Activated CD8-positive, alpha-beta memory T cell treated with anti-CD3 and anti-CD28 coated beads, Interleukin-2, amount 50 U/mL, for 4 hours (primary cell): ENCODE measurements at regions not wholly inside any gene's neighbourhood (a gene's known extent, or its start where the extent isn't known, plus 50 kb on each side); places are given as distances from the start of the nearest gene placed in this dataset.
"Not testable (repeated sequence)": the region's sequence is repeated elsewhere in the genome, so short reads cannot be mapped to it uniquely, and the experiment has no call there.

Experiments
- DNase-seq: peaks from one replicate; pipeline ENCODE4 v3.0.0-alpha.2; 2020

GRCh38 chr2:192473331-192473730, 278.6 kb upstream of the TMEFF2 start:
- DNase-seq, result no peak

DNA sequence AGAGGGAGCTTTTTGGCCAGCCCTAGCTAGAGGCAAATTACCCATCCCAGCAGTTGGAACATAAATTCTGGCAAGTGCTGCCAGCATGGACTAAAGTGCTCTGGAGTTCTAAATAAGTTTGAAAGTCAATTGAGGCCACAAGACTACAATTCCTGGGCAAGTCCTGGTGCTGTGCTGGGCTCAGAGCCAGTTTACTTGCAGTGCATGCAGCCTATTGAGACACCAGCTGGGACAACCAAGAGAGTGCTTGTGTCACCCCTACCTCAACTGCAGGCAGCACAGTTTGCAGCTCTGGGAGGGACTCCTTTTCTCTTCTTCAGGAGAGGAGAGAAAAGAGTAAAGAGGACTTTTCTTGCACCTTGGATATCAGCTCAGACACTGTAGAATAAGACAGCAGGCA, 277.2 kb upstream of the TMEFF2 start:
- no peak for DNase-seq

DNA sequence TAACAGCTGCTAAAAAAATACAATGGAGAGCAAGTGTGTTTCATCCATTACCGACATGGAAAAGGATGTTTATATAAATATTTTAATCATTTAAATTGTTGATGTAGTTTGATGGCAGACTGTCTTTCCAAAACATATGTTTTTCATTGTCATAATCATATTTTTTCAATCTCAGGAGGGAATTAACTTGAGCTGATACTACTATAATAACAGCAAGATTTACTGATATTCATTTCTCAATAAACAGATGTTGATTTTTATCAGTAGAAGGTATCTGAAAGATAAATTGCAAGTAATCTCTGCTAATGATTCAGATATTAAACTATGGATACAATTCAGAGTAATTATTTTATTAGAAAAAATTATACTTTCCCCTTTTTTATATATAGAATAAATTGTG, 274.9 kb upstream of the TMEFF2 start:
- no peak for DNase-seq

GRCh38 chr2:192467953-192468660, 273.4 kb upstream of the TMEFF2 start:
- no peak for DNase-seq

DNA sequence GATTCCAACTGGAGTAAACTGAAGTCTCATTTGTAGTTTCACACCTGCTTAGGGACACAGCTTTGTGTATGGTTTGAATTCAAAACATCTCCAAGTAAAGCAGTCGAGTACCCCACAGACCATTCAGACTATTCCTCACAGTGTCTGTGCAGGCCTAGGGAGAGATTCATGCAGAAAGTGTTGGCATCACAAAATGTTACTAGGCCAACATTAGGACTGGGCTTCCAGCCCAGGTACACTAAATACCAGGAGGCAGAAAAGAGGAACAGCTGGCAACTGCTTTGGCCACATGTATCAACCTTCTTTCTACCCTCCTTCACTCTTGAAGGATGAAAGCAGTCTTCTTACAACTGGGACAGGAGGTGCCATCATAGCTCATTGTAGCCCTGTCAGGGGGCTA, 270.4 kb upstream of the TMEFF2 start:
- no peak for DNase-seq

GRCh38 chr2:192459422-192459821, 264.7 kb upstream of the TMEFF2 start:
- no peak for DNase-seq

GRCh38 chr2:192448881-192449280, 254.1 kb upstream of the TMEFF2 start:
- DNase-seq, result no peak

- DNase-seq, result no peak
These were observed 249.6 kb upstream of the TMEFF2 start for GRCh38 chr2:192444286-192444838.

- no peak for DNase-seq
These were observed 249.1 kb upstream of the TMEFF2 start for GRCh38 chr2:192443831-192444230.

DNA sequence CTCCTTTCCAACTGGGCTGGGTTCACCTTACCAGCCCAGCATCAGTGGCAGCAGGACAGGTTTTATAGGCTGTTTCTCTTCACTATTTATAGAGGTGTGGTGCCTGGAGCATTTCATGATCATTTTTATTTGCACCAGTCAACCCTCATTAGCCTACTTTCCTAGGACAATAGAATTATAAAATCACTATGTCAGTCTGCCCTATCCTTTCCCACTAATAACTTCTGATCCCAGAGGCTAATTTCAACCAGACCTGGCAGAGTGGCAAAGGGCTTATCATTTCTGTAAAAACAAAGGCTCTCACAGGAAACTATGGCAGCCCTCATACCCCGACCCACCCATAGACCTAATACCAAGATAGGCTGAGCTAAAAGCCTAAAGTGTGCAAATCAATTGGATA, 243.5 kb upstream of the TMEFF2 start:
- DNase-seq, result no peak

GRCh38 chr2:192437653-192438052, 242.9 kb upstream of the TMEFF2 start:
- no peak for DNase-seq

GRCh38 chr2:192424243-192424642, 229.5 kb upstream of the TMEFF2 start:
- no peak for DNase-seq

- DNase-seq, result no peak
These were observed 225.1 kb upstream of the TMEFF2 start for GRCh38 chr2:192419786-192420185.

DNA sequence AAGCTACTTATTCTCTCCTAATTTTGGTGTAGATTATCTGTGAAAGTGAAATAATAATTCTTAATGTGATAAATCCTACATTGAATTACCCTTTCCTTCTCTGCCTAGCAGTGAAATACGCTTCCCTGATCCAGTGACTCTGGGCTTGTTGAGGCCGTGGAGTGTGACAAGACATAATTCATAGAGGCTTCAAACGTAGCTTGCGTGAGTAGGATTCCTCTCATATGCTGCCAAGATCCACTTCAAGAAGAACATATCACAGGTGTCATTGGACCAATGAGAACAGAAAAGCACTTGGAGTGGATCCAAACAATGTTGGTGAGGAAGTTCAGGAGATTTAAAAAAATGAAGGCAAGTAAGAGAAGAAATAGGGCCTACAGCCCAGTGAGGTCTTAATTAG, 221.3 kb upstream of the TMEFF2 start:
- DNase-seq, result no peak

DNA sequence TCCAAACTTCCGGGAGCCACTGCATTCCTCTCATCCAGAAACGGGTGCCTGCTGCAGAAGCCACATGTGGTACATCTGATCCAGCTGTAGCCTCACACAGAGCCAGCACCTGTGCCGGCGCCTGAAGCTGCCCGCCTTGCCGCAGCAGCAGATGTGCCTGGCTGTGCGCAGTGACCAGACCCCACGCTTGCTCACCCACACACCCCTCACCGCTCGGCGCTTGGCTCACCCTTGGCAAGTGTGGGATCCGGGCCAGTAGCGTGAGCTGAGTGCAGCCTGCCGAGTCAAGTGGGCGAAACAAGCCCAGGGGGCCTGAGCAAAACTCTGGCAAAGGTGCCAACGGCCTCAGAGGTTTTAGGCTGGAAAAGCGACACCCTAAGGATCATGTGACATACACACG, 220.1 kb upstream of the TMEFF2 start:
- DNase-seq, result no peak

DNA sequence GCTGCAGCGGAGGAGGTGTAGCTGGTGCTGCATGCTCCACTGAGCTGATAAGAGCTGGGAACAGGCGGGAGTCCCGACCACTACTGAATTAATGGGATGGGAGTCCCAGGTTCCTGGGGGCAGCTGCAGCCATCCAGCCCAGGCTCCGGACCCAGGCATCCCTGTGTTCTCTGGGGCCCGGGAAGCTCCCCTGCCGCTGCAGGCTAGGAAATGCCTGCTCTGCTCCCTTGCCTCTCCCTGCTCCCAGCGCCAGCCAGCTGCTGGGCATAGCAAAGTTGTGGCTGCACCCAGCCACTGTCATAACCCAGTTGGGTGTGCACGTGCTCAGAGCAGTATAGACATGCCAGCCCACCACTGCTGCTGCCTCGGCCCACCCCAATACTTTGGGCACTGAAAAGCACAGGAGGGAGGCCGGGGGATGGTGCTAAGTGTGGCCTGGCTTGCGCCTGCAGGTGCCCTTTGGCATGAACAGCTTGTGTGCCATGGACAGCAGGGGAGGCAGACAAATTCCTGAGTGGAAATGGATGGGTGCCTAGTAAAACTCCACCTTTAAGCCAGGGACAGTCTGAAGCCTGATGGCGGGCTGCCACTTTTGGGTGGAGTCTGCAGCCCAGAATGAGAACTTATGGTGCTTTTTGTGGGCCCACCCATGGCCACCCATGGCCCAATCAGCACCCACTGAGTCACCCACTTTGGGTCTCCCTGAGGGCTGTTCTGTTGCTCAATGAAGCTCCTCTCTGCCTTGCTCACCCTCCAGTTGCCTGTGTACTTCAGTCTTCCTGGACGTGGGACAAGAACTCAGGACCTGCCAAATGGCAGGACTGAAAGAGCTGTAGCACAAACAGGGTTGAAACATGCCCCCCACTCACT, 219.3 kb upstream of the TMEFF2 start:
- no peak for DNase-seq

- DNase-seq, result not testable (repeated sequence)
These were observed 218.1 kb upstream of the TMEFF2 start for GRCh38 chr2:192412866-192413265.

- DNase-seq, result no peak
These were observed 217.7 kb upstream of the TMEFF2 start for GRCh38 chr2:192412394-192412793.

GRCh38 chr2:192411755-192412154, 217.0 kb upstream of the TMEFF2 start:
- no peak for DNase-seq

GRCh38 chr2:192410319-192410718, 215.6 kb upstream of the TMEFF2 start:
- no peak for DNase-seq

DNA sequence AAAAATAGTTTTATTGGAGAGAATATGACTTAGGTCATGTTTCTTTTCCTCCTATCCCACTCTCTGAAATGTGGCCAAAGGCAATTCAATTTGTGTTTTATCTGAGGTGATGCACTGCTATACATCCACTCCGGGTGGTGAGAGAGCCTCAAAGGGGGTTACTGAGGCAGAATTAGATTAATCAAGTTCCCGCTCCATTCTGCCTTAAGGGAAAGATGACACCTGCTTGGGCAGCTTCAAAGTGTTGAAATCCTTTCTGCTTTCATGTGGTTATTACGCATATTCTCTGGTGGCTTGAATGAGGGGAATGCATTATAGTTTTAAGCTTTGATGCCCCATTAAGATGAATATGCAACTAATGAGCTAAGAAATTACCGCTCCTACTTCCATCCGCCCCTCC, 213.0 kb upstream of the TMEFF2 start:
- no peak for DNase-seq

GRCh38 chr2:192398236-192398635, 203.5 kb upstream of the TMEFF2 start:
- no peak for DNase-seq

DNA sequence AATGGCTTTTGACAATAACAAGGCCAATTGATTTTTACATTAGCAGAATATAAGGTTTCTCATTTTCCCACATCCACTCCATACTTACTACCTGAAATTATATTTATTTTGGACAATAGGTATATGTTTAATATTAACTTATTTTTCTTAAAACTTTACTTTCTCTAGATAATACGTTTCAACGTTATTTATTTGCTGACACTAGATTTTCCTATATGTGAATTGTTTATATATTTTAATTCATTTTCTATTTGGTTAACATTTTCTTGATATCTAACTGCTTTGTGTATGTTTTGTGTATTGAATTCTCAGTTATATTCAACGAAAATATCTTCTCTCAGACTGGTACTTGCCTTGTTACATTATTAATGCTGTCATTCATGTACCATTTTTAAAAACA, 199.9 kb upstream of the TMEFF2 start:
- no peak for DNase-seq

GRCh38 chr2:192391041-192391440, 196.3 kb upstream of the TMEFF2 start:
- no peak for DNase-seq
